SK-N-SH treated with all-trans-retinoic acid at 6 μM for 48 hours (cell line): ENCODE measurements at regions not wholly inside any gene's neighbourhood (a gene's known extent, or its start where the extent isn't known, plus 50 kb on each side); places are given as distances from the start of the nearest gene placed in this dataset.

ENCODE experiments used
- CREB5 ChIP-seq: fragments of 250-450 bp; sonication (Bioruptor Pico); IDR thresholded peaks from 2 replicates; pipeline ENCODE4 v1.5.1; 2020; ENCODE audit warnings: low read depth, mild to moderate bottlenecking, moderate library complexity
- OSR1 ChIP-seq: fragments of 250-450 bp; sonication (Bioruptor Pico); IDR thresholded peaks from 2 replicates; pipeline ENCODE4 v1.8.0; 2022; ENCODE audit warnings: moderate library complexity, mild to moderate bottlenecking, inconsistent platforms
- POU6F1 ChIP-seq: fragments of 250-450 bp; sonication (Bioruptor Pico); IDR thresholded peaks from 2 replicates; pipeline ENCODE4 v1.8.0; 2021; ENCODE audit warnings: low read depth, mild to moderate bottlenecking, moderate library complexity, borderline replicate concordance
- PPARA ChIP-seq: fragments of 250-450 bp; sonication (Bioruptor Pico); IDR thresholded peaks from 2 replicates; pipeline ENCODE4 v1.5.0; 2020; ENCODE audit warnings: mild to moderate bottlenecking, borderline replicate concordance
- RARB ChIP-seq: fragments of 250-450 bp; sonication (Bioruptor Pico); IDR thresholded peaks from 2 replicates; pipeline ENCODE4 v1.8.0; 2021; ENCODE audit warnings: mild to moderate bottlenecking, moderate library complexity
- TOX ChIP-seq: fragments of 250-450 bp; sonication (Bioruptor Pico); IDR thresholded peaks from 2 replicates; pipeline ENCODE4 v1.8.0; 2021; ENCODE audit warnings: mild to moderate bottlenecking, moderate library complexity, borderline replicate concordance
- ZFP3 ChIP-seq: fragments of 250-450 bp; sonication (Bioruptor Pico); IDR thresholded peaks from 2 replicates; pipeline ENCODE4 v1.5.0; 2020; ENCODE audit warnings: mild to moderate bottlenecking, moderate library complexity
- ZFP30 ChIP-seq: fragments of 450-650 bp; formaldehyde crosslinking; IDR thresholded peaks from 2 replicates; pipeline ENCODE4 v1.5.0; 2022; ENCODE audit warnings: mild to moderate bottlenecking, moderate library complexity
- ZNF565 ChIP-seq: fragments of 450-650 bp; formaldehyde crosslinking; conservative IDR thresholded peaks from 2 replicates; pipeline ENCODE4 v1.5.0; 2020; ENCODE audit warnings: low read depth, mild to moderate bottlenecking, moderate library complexity
- ZNF70 ChIP-seq: fragments of 450-650 bp; formaldehyde crosslinking; IDR thresholded peaks from 2 replicates; pipeline ENCODE4 v1.5.0; 2020; ENCODE audit warnings: mild to moderate bottlenecking, moderate library complexity
- TF ChIP-seq, protein P1 (sequence below): fragments of 250-450 bp; sonication (Bioruptor Pico); IDR thresholded peaks from 2 replicates; pipeline ENCODE4 v1.8.0; 2020; ENCODE audit warnings: mild to moderate bottlenecking, moderate library complexity, borderline replicate concordance

DNA sequence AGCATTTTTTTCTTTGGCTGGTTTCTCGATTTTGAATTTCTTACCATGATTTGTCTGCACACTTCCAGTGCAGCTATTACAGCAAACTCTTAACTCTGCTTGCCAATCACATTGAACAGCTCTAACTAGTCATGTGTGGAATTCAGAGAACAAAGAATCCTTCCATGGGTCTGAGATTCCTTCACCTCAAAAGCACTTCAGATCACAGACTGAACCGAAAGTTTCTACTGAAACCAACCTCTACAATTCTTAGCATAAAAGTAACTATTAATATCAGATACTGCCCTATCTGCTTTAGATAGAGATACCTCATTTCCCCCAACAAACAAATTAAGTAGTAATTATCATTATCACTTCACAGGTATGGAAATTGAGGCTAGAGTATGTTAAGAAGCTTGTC lies 56.5 kb upstream of the SP4 start:
- TF ChIP-seq PPARA (CRISPR knock-in tag) (no peak), ZFP3 (CRISPR knock-in tag) (no peak), ZFP30 (no peak), RARB (CRISPR knock-in tag) (no peak), OSR1 (CRISPR knock-in tag) (no peak), ZNF70 (CRISPR knock-in tag) (no peak), ZNF565 (no peak), CREB5 (CRISPR knock-in tag) (no peak), POU6F1 (CRISPR knock-in tag) (no peak), TOX (CRISPR knock-in tag) (no peak)
- TF ChIP-seq, protein P1, sequence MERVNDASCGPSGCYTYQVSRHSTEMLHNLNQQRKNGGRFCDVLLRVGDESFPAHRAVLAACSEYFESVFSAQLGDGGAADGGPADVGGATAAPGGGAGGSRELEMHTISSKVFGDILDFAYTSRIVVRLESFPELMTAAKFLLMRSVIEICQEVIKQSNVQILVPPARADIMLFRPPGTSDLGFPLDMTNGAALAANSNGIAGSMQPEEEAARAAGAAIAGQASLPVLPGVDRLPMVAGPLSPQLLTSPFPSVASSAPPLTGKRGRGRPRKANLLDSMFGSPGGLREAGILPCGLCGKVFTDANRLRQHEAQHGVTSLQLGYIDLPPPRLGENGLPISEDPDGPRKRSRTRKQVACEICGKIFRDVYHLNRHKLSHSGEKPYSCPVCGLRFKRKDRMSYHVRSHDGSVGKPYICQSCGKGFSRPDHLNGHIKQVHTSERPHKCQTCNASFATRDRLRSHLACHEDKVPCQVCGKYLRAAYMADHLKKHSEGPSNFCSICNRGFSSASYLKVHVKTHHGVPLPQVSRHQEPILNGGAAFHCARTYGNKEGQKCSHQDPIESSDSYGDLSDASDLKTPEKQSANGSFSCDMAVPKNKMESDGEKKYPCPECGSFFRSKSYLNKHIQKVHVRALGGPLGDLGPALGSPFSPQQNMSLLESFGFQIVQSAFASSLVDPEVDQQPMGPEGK (CRISPR knock-in tag), result no peak
